ENCODE measurements at regions not wholly inside any gene's neighbourhood (a gene's known extent, or its start where the extent isn't known, plus 50 kb on each side); places are given as distances from the start of the nearest gene placed in this dataset.

GRCh38 chr1:55839221-55839620 is 624.1 kb upstream of the USP24 start:
- no peak for DNase-seq

GRCh38 chr1:55836086-55836485 is 620.9 kb upstream of the USP24 start:
- no peak for DNase-seq

DNA sequence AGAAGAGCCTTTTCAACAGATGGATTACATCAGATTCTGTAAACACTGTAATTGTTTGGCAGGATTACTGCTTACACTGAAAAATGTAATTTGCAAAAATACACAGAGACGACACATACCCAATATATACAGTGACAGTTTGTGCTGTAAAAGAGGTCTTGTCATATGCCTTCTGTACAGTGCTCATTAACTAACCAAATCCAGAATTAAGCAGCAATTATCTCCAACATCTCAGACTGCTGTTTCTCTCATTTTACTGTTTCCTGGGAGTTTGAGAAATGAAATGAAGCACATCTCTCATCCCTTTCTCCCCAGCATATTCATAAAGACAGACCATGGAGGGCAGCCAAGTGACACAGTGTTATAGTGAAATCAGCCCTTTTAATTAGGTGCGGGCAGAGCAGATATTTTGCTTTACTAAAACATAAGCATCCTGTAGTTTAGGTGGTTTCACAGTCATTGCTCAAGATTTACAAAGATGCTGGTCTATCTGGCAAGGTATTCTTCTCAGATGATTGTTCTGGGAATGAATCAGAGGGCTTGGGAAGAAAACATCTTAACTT is 618.4 kb upstream of the USP24 start:
- no peak for DNase-seq

- DNase-seq, result no peak
Observed at GRCh38 chr1:55831759-55832158, 616.6 kb upstream of the USP24 start.

- DNase-seq, result no peak
Observed at GRCh38 chr1:55828044-55828443, 612.9 kb upstream of the USP24 start.

DNA sequence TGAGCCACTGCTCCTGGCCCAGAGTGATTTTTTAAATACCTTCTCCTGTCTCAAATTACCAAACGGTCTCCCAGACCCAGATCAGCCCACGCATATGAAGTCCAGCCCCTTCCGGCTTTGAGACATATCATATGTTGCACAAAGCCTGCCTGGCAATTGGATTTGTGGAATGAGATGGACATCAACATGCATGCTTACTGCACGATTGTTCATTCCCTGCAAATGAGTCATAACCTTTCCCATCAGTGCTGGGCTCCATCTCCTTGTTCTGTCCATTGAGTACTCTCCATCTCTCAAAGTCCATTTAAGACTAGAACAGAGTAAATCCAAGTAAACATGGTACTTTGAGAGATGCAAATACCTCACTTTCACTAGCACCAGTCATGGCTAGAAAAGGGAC is 612.2 kb upstream of the USP24 start:
- no peak for DNase-seq

GRCh38 chr1:55826381-55827080 is 611.4 kb upstream of the USP24 start:
- no peak for DNase-seq

- no peak for DNase-seq
Observed at GRCh38 chr1:55825461-55825860, 610.3 kb upstream of the USP24 start.

DNA sequence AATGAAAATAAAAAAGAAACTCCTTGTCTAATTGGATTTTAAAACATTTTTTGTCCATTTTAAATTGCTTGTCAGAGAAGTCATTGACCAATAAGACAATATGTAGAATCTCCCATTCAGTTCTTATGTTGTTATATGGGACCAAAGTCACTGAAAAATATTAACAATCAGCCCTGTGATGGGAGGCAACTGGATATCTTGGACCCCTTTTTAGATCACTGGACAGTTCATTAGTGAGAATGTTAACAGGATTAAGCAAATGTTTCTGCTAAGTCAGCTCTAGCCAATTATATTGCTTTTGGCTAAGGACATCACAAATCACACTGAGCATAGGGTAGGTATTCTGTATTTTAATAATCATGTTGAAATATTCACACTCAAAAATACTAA is 609.1 kb upstream of the USP24 start:
- no peak for DNase-seq

GRCh38 chr1:55823541-55824250 is 608.5 kb upstream of the USP24 start:
- no peak for DNase-seq

DNA sequence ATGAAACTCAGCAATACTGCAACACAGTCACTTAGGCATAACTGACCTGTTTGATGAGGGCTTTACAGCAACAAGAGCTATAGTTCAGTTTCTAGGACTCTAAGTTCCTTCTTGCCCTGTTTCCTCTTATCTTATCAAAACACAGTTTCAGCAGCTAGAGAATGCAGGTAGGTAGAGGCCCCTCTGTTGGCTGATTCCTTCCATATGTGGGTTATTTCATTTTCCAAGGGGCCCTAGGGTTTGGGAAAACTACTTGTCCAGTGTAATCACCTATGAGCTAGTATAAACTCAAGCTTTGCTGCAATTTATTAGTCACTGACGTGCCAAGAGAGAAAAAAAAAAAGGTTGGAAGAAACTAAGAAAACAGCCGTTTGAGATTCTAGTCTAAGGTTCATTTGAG is 607.7 kb upstream of the USP24 start:
- no peak for DNase-seq

GRCh38 chr1:55821234-55821633 is 606.1 kb upstream of the USP24 start:
- DNase-seq, result no peak

DNA sequence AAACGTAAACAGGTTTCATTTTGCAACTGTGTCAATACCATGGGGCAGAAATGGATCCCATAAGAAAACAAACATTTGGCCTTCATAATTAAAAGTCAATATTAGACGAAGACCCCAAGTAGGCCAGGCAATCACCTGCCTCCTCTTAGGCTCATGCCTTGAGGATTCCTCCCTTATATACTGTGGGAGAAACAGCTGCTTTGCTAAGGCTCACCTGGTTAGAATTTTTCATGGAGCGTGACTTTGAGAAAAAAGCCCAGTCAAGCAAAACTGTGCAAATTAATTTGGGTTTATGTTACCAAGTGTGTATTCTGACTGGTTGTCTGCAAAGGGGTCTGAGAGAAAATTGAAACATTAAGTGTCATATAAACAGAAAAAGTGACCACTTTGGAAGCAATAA is 605.3 kb upstream of the USP24 start:
- DNase-seq, result peak; percentile 74

GRCh38 chr1:55819011-55819410 is 603.8 kb upstream of the USP24 start:
- no peak for DNase-seq

- no peak for DNase-seq
Observed at GRCh38 chr1:55816456-55817426, 601.6 kb upstream of the USP24 start.

- no peak for DNase-seq
Observed at GRCh38 chr1:55815745-55816455, 600.7 kb upstream of the USP24 start.

DNA sequence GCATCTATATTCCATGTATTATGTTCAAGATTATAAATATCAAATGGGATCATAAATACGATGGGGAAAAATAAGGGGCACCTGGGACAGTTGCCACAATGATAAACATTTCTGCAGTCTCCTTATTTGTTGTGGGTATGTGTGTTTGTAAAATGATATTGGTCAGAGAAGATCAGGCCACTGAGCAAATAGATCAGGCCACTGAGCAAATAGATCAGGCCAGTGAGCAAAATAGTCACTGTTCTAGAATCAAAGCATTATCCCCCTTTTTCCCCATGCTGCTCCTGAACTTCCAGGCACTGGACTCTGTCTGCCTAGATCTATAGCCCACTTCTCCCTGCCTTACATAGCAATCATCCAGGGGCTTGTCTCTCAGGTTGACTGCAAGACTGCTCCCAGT is 599.8 kb upstream of the USP24 start:
- no peak for DNase-seq

DNA sequence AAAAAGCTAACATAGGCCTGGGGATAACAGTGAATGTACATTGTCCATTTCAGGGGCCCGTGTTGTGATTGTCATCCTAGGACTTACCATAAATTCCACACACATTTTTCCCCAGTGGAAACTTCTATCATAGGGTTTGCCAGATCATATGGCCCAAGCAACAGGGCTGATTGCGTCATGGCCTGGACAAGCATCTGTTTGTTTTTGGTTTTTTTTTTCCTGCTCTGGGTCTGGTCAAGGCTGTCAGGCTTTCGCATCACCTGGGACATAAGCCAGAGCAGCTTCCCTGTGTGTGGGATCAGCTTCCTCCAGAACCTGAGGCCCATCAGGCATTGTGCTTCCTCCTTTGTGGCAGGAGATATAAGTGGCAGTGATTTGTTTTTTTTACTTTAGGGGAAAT is 598.5 kb upstream of the USP24 start:
- no peak for DNase-seq

DNA sequence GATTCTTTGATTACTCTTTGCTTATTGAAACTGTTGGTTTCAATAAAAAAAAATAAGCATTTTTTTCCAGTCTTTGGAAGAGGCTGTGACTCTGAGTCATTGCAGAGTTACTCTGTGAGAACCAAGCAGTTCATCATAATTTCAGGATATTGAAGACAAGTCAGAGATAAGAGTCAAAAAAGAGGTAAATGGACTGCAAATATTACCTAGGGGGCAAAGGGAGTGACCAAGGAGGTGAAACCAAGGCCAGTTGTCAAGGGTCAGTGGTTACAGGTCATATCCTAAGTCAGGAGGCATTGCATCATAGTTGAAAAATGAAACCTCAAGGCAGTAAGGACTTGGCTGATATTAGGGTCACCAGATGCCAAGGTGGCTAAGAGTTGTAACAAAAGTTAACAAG is 597.1 kb upstream of the USP24 start:
- DNase-seq, result no peak

- DNase-seq, result no peak
Observed at GRCh38 chr1:55808263-55808662, 593.1 kb upstream of the USP24 start.

- DNase-seq, result no peak
Observed at GRCh38 chr1:55803429-55803828, 588.3 kb upstream of the USP24 start.

- DNase-seq, result no peak
Observed at GRCh38 chr1:55801481-55801880, 586.3 kb upstream of the USP24 start.

GRCh38 chr1:55800503-55800902 is 585.3 kb upstream of the USP24 start:
- DNase-seq, result no peak
